NCI-H1930 (cell line): ENCODE measurements at regions not wholly inside any gene's neighbourhood (a gene's known extent, or its start where the extent isn't known, plus 50 kb on each side); places are given as distances from the start of the nearest gene placed in this dataset.
"Not testable (repeated sequence)": the region's sequence is repeated elsewhere in the genome, so short reads cannot be mapped to it uniquely, and the experiment has no call there.

Source experiments
- DNase-seq, 2 experiments: peaks; one replicate each; lab custom pipeline; 2025; lab: John Stamatoyannopoulos, UW

DNA sequence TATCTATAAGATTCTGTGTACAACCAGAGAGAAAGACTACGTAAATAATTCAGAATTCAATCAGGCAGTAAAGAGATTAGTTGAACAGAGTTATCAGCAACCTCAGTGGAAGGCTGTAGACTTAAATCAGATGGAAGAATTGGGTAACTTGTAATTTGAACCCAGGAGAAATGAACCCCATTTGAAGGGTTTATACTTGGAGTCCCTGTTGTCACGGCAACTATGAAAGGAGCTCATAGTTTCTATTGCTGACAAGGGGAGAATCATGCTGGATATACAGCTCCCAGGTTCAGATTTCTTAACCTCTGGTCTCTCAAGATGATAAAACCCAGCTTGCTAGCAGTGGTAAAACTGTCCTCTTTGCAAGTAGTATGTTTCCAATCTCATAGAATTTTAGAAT, 54.4 kb upstream of the BMP4 start:
- DNase-seq, result no peak

DNA sequence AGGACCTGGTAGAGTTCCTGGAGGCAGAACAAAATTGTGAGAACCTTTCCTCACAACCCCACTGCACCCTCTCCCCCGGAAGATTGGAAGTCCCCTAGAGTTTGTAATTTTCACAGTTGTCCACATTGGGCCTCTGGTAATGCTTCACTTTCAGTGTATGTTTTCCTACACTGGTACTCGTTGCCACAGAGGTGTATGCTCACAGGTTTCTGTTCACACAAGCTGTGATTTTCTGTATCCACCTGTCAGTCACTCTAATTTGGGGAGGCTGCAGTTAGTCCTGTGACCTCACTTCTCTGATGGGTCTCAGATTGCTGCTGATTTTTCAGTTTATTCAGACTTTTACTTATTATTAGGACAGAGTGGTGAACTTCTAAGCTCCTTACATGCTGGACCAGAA, 66.4 kb upstream of the BMP4 start:
- DNase-seq, result no peak

DNA sequence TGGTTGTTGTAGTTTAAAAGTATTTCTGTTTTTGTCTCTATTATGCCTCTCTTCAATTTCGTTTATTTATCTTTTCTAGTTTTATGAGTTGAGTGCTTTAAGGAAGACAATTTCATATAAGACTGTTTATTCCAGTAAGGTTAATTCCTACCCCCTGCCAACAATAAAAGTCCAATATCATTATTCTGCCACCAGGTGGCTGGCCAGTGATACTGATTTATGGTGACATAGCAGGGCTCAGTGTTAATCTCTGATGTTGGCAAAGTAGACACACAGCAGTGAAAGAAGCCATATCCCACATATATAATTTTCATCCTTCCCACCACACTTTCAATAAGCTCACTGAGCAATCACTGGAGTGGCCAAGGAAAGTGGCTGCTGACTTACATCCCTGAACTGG, 69.0 kb upstream of the BMP4 start:
- DNase-seq, result no peak

DNA sequence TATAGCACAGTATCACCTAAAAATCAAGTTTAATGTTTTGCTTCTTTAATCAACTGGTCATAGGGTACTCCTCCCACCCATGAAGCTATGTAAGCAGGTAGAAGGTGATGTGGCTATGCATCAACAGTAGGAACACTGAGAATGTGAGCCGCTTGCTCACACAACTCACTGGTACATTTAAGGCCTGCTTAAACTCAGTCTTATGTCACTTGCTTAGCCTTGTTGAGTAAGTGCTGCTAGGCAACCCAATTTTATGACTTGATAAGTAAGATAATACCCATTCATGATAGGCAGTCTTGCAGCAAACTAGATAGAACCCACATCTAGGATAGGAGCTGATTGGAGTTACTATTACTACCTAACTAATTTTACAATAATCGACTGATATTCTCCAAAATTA, 70.0 kb upstream of the BMP4 start:
- DNase-seq, result no peak

DNA sequence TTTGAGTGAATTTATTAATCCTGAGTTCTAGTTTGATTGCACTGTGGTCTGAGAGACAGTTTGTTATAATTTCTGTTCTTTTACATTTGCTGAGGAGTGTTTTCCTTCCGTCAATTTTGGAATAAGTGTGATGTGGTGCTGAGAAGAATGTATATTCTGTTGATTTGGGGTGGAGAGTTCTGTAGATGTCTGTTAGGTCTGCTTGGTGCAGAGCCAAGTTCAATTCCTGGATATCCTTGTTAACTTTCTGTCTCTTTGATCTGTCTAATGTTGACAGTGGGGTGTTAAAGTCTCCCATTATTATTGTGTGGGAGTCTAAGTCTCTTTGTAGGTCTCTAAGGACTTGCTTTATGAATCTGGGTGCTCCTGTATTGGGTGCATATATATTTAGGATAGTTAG, 74.4 kb upstream of the BMP4 start:
- not testable (repeated sequence) for DNase-seq

DNA sequence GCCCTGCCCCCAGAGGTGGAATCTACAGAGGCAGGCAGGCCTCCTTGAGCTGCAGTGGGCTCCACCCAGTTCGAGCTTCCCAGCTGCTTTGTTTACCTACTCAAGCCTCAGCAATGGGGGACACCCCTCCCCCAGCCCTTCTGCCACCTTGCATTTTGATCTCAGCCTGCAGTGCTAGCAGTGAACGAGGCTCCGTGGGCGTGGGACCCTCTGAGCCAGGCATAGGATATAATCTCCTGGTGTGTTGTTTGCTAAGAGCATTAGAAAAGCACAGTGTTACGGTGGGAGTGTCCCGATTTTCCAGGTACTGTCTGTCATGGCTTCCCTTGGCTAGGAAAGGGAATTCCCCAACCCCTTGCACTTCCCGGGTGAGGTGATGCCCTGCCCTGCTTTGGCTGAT, 76.7 kb upstream of the BMP4 start:
- DNase-seq, result not testable (repeated sequence)

DNA sequence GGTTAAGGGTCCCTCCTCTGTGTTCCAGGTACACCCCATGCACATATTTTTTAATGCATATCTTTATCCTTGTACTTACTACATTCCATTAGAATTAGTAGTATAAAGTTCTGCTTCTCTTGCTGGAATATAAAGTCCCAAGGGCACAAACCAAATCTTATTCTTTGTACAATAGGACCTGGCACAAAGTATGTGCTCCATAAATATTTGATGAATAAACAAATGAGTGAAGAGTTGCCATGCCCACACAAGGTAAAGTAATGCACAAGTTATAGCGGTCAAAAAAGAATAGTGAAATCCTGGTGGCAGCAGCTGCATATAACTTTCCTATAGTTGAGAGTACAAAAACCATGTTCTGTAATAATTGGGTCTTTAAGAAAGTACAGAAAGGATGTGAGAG, 82.1 kb upstream of the BMP4 start:
- DNase-seq, result no peak

DNA sequence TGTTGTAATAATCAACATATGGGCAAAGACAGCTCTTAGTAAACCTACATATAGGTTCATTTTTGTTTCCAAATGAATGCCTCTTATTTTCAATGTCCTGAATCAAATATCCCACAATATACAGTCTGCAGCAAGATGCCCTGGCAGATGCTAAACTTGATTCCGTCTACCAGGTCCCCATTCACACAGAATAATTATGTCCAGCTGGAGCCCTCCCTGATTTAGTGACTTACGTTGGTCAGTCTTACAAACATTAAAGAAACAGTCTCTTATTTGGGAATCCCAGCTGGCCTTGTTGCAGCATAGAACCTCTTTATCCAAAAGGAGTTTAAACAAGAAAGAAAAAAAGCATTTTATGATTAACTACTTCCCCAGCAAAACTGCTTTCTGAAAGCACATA, 82.7 kb upstream of the BMP4 start:
- DNase-seq, result no peak

DNA sequence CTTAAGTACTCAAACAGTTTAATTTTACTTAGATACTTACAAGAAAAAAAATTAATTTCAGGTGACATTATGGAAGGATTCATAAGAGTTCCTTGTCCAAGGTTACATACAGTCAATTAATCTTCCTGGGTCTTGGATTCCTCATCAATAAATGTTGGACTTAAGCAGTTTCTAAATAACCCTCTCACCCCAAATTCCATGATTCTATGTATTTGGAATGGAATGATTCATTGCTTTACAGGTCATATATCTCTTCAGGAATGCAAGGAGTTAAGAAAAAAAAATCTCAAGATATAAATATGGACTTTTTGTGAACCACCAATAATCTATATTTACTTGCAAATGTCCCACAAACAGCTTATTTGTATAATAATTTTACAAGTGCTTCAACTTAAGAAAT, 84.2 kb upstream of the BMP4 start:
- DNase-seq, result no peak

DNA sequence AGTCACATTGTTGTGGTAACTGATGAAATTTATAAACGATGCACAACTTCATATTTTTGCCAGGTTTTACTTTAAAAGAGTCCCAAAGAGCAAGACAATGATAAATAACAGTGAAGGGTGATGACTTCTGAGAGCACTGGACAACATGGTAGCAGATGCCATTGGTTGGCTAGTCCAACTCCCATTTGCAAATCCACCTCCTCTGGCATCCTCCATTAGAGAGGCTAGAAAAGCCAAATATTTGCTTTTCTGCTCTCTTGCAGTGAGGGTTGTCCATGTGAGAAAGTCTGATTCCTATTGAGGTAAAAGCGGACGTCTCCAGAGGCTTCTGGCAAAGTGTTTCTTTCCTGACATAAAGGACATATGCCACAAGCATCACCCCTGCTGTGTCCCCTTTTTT, 89.6 kb upstream of the BMP4 start:
- DNase-seq, result peak in 1 of 2 experiments; percentile 3

DNA sequence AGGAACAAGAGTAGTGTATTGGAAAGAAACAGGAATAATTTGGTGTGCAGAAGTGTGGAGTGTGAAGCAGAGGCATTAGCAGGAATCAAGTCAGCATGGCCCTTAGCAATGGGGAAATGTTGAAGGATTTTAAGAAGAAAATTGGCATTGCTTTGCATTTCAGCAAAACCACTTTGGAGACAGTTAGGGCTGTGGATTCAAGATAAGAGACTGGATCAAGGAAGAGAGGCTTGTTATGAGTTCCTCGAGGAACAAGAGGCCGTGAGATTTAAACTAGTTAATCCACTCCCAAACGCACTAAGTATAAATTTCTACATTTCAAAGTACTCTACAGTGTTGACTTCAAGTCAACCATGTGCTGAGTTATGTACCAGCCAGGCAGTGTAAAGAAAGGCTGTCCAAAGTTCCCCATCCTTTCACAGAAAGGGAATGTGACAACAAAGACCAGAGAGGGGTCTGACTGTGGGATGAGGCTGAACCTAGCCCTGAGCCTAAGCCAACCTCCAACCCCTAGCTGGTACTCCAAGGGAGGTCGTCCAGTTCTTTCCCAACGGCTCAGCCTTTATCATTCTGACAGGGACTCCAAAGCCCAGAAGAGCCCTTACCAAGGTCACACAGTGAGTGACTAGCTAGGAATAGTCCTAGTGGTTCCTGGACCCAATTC, 91.2 kb upstream of the BMP4 start:
- DNase-seq, result no peak

DNA sequence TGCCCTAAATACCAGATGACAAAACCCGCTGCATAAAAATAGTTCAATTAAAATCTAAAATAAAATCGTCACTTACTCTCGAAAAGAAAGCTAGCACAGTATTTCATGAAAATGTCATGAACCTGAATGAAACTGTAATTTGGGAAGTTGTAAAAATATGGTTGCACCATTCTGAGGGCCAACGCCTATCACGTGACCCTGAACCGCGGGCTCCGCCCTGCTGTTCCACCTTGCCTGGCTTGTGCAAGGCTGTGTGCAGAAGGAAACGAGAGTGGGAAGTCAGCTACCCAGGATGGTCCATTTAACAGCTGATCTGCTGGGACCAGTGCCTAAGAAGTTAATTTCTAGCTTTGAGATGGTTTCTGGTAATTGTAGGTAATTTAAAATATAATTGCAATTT, 91.7 kb upstream of the BMP4 start:
- DNase-seq, result no peak

DNA sequence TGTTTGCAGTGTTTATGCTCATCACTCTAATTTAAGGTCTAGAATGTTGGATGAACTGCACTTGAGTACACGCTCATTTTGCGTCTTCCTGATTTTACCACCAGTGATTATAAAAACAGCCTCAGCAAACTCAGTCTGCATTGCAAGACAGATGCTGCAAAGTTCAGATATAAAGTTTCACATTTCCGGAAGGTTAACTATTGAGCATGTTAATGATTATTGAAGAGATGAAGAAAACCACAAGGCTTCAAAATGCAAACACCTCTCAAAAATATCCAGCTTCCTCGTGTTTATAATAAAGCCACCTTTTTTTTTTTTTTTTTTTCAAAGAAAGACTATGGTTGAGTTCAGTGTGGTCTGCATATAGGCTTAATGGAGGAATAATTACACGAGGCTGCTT, 92.1 kb upstream of the BMP4 start:
- no peak for DNase-seq

DNA sequence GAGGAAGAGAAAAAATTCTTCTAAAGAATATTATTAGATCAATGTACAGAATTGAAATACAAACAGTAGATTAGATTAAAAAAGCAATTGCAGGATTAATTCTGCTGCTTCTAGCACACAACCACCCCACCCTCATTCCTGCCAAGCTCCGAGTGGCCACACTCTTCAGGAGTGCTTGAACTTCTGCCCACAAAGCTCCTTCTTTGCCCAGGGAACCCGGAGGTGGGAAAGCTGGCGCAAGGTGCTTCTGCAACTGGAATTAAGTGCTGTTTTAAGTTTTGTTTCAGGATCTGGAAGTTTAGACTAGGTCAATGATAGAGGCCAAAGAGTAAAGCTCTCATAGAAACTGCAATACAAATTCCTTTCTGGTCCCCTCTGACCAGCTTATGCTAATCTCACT, 94.1 kb upstream of the BMP4 start:
- no peak for DNase-seq

DNA sequence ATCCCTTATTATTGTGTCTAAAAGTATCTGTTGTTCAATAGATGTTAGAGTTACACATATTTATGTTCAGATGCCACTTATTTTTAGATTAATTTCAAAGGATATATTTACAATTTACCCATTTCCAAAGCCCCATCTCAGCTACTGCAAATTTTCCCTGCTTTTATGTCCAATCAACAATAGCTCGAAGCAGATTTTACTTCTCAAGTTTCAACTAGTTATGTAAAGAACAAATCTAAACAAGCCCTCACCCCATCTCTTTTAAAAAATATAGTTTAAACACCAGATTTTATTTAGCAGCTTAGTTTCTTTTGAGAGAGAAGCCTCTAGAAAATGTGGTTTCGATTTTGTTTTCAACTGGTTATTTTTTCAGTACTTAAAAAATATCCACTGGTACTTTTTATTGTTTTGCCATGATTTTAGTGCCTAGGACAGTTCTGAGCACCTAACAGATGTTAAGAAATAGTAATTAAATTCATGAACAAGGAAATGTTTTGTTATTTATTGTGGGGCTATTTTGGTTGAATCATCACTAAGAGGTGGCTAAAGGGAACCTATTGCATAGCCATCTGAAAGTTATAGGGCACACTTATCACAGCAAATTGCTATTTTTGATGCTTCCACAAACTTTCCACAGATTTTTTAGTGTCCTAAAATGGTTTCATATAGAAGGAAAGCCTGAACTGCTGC, 96.2 kb upstream of the BMP4 start:
- DNase-seq, result no peak

DNA sequence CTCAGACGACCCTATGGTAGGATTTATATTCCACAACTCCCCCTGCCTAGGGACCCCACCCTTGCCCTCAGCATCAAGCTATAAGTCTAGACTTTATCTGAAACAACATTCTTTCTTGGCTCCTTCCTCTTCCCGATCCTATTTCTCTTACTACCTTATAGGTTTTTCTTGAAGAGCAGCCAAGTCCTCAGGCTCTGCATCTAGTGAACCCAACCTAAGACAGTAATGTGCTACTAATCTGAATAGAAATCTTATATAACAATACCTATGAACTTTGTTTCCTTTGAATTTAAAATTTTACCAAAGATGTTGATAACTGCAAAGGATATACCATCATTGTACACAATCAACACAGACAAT, 96.7 kb upstream of the BMP4 start:
- DNase-seq, result no peak

DNA sequence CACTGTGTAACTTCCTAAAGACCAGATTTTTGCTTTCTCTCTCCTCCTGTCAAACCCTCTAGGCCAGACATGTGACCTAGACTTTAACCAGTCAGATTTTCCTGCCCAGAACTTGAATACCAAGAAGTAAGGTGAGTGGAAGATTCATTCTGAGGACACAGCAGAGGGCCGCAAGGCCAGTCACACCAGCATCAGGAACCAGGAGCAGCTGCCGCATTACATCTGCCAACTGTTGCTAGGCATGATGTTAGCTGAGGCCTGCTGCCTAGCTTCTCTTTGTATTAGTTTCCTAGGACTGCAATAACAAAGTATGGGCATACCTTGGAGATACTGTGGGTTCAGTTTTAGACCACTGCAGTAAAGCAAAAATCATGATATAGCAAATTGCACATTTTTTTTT, 101.9 kb upstream of the BMP4 start:
- no peak for DNase-seq

DNA sequence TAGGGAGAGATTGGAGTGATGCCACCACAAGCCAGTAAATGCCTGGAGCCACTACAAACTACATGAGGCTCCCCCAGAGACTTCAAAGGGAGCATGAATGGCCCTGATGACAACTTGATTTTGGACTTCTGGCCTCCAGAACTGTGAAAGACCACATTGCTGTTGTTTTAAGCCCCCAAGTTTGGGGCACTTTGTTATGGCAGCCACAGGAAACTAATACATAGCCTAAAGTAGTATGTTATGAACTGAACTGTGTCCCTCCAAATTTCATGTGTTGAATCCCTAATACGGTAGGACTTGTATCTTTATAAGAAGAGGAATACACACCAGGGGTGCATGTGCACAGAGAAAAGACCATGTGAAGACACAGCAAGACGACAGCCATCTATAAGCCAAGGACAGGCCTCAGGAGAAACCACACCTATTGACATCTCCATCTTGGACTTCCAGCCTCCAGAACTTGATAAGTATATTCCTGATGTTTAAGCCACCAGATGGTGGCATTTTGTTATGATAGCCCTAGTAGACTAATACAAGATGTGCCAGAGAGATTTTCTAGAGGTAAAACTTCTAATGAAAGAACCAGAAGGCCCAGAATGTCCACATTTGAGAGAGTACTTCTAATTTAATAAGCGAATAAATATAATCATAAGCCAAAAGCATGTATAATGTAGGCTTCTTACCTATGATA, 127.1 kb upstream of the BMP4 start:
- no peak for DNase-seq

DNA sequence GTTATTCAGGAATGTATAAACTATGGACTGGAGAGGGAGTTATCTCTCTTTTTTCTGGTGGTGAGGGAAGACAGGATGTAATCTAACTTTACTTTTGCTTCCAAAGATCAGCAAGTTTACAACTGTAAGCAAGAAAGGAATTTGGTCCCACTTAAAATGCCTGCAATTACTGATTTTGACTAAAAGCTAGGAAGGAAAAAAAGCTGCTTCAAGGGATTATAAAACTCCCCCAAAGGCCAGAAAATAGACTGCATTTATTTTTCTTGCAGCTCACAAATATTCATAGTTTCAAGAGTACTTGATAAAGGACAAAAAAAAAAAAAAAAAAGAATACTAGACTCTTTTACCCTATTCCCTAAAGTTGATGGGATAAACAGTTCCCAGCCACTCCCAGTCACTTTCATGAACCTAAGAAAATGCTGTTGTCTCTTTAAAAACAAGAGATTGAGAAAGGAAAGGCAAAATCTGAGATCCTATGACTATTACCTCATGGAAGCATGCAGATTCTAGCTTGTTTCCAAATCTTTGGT, 128.7 kb upstream of the BMP4 start:
- DNase-seq, result no peak

DNA sequence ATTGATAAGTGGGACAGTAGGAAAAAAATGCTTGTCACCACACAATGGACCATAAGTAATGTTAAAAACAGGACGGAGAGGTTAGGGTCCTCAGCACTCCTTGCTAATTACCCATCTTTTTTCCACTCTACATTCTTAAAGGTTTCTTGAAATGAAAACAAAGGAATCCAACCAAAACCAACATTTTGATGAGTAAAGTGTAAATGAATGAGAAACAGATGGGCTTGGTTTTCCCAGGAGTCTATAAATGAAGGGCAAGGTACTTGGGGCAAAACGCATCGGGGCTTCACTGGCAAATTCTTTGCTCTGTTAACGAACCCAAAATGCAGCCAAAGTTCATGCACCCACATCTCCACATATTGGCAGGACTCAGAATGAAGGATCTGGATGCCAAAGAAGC, 129.2 kb upstream of the BMP4 start:
- no peak for DNase-seq

DNA sequence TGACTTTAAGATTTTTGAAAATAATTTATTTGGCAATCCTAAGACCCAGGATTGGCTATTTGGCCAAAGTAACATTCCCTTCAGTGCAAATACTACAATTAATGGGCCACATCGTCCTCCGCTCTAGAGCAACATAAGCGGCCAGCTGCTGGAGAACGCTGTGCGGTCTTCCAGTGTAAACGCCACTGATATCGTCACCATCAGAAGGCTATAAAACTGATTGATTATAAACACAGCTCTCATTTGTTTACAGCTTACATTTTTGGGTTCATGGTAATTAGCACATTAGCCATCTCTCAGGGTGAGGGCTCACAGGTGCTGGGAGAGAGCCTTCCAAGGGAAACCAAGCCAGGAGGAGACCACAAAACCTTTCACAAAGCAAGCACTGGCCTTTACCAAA, 130.1 kb upstream of the BMP4 start:
- DNase-seq, result no peak

DNA sequence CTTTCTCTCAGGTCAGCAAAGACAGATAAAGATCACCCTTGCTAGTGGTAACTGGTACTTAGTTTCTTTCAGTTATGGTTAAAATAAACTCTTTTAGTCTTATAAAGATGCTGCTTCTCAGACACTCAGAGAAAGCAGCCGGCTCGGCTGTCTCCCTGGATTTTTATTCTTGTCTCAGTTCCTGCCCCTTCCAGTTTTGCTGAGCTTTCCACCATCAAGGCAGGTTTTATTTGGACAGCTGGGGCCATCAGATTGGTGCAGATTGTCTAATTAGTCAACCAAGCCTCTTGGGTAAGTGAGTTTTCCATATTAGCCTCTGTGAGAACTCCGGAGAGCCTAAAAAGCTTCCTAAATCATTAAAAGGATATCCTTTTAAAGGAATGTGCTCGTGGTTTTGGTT, 130.8 kb upstream of the BMP4 start:
- DNase-seq, result no peak

DNA sequence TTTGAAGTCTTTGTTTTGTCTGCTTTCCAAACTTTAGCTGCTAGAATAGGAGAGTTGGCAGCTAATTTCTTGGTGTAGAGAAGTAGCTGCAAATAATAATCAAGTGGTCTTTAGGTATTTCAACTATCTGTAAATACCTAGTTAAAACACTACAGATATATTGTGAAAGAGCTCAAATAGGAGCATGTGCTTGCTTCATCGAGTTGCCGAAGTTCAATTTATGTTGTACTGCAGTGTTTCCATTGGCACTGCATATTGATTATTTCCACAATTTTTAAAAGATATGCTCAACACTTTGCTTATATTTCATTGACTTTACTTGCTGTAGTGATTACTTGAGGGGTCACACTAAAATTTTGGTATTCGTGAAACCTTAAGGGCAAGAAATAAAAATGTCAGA, 131.6 kb upstream of the BMP4 start:
- DNase-seq, result no peak
